ENCODE measurements at regions not wholly inside any gene's neighbourhood (a gene's known extent, or its start where the extent isn't known, plus 50 kb on each side); places are given as distances from the start of the nearest gene placed in this dataset.

GRCh38 chr3:113353678-113354077 is 87.6 kb downstream of the CFAP44 start:
- TF ChIP-seq POLR2A (IDR thresholded peaks at IDR 0.05) (no peak), CTCF (IDR thresholded peaks at IDR 0.05) (no peak)

Measured in tibial nerve (tissue), 3 donors.